Loucy (cell line): ENCODE measurements at regions not wholly inside any gene's neighbourhood (a gene's known extent, or its start where the extent isn't known, plus 50 kb on each side); places are given as distances from the start of the nearest gene placed in this dataset.

Source experiments
- CTCF ChIP-seq: fragments of 200-600 bp; sonication (generic); conservative IDR thresholded peaks from 2 replicates; pipeline ENCODE4 v1.5.1; 2014; ENCODE audit warnings: mild to moderate bottlenecking, antibody characterized with exemption, low read length
- EZH2phosphoT487 ChIP-seq: fragments of 200-600 bp; IDR thresholded peaks from 2 replicates; pipeline ENCODE4 v1.6.1; 2018; ENCODE audit warnings: antibody characterized with exemption, mild to moderate bottlenecking, moderate library complexity, borderline replicate concordance

GRCh38 chr10:113313048-113313602 lies 239.7 kb upstream of the HABP2 start:
- TF ChIP-seq CTCF (no peak), EZH2phosphoT487 (no peak)
